ENCODE measurements at regions not wholly inside any gene's neighbourhood (a gene's known extent, or its start where the extent isn't known, plus 50 kb on each side); places are given as distances from the start of the nearest gene placed in this dataset.

DNA sequence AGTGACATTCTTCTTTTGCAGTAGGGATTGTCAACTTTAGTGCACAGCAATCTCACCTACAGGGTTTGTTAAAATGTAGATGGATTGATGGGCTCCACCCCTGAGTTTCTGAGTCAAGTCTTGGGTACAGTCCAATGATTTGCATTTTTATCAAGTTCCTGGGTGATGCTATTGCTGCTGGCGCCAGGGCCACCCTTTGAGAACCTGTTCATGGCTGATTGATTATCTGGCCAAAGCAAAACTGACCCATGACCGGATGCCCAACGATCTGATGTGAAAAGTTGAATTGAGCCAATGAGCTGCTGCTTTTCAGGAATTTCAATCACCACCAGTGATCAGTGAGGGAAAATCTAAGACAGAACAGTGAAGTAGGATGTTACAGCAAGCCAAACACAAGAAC lies 675.3 kb downstream of the TMEM182 start:
- TF ChIP-seq, protein P1, sequence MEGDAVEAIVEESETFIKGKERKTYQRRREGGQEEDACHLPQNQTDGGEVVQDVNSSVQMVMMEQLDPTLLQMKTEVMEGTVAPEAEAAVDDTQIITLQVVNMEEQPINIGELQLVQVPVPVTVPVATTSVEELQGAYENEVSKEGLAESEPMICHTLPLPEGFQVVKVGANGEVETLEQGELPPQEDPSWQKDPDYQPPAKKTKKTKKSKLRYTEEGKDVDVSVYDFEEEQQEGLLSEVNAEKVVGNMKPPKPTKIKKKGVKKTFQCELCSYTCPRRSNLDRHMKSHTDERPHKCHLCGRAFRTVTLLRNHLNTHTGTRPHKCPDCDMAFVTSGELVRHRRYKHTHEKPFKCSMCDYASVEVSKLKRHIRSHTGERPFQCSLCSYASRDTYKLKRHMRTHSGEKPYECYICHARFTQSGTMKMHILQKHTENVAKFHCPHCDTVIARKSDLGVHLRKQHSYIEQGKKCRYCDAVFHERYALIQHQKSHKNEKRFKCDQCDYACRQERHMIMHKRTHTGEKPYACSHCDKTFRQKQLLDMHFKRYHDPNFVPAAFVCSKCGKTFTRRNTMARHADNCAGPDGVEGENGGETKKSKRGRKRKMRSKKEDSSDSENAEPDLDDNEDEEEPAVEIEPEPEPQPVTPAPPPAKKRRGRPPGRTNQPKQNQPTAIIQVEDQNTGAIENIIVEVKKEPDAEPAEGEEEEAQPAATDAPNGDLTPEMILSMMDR (IDR thresholded peaks at IDR 0.05): no peak
- TF ChIP-seq POLR2A (IDR thresholded peaks at IDR 0.05): no peak
